GM21423 (cell line): ENCODE measurements at regions not wholly inside any gene's neighbourhood (a gene's known extent, or its start where the extent isn't known, plus 50 kb on each side); places are given as distances from the start of the nearest gene placed in this dataset.

Experiments used
- ATAC-seq: cut with Tn5 transposase; IDR thresholded peaks from one replicate; pipeline ENCODE4 v1.9.1; 2021; ENCODE audit warnings: mild to moderate bottlenecking, moderate library complexity; ENCODE audit not compliant: unreplicated experiment

GRCh38 chr4:3831529-3832150 is 65.5 kb downstream of the ADRA2C start:
- no peak for ATAC-seq

GRCh38 chr4:3832536-3833220 is 66.5 kb downstream of the ADRA2C start:
- no peak for ATAC-seq

GRCh38 chr4:3833326-3833989 is 67.3 kb downstream of the ADRA2C start:
- no peak for ATAC-seq

GRCh38 chr4:3834186-3834662 is 68.0 kb downstream of the ADRA2C start:
- ATAC-seq: no peak

GRCh38 chr4:3834663-3835521 is 68.7 kb downstream of the ADRA2C start:
- no peak for ATAC-seq

- no peak for ATAC-seq
Measured at GRCh38 chr4:3835527-3836405, 69.6 kb downstream of the ADRA2C start.

GRCh38 chr4:3836406-3836755 is 70.2 kb downstream of the ADRA2C start:
- ATAC-seq: no peak

- ATAC-seq: no peak
Measured at GRCh38 chr4:3836756-3837601, 70.8 kb downstream of the ADRA2C start.

- no peak for ATAC-seq
Measured at GRCh38 chr4:3838437-3839380, 72.5 kb downstream of the ADRA2C start.

- no peak for ATAC-seq
Measured at GRCh38 chr4:3845094-3845743, 79.0 kb downstream of the ADRA2C start.

GRCh38 chr4:3845744-3846429 is 79.7 kb downstream of the ADRA2C start:
- no peak for ATAC-seq

- no peak for ATAC-seq
Measured at GRCh38 chr4:3847211-3847940, 81.2 kb downstream of the ADRA2C start.

- no peak for ATAC-seq
Measured at GRCh38 chr4:3848323-3848722, 82.1 kb downstream of the ADRA2C start.

GRCh38 chr4:3849140-3849539 is 83.0 kb downstream of the ADRA2C start:
- ATAC-seq: no peak

- ATAC-seq: no peak
Measured at GRCh38 chr4:3850128-3850527, 83.9 kb downstream of the ADRA2C start.

GRCh38 chr4:3851211-3851610 is 85.0 kb downstream of the ADRA2C start:
- ATAC-seq: no peak

GRCh38 chr4:3851881-3852280 is 85.7 kb downstream of the ADRA2C start:
- ATAC-seq: no peak
